ENCODE measurements at regions not wholly inside any gene's neighbourhood (a gene's known extent, or its start where the extent isn't known, plus 50 kb on each side); places are given as distances from the start of the nearest gene placed in this dataset.

DNA sequence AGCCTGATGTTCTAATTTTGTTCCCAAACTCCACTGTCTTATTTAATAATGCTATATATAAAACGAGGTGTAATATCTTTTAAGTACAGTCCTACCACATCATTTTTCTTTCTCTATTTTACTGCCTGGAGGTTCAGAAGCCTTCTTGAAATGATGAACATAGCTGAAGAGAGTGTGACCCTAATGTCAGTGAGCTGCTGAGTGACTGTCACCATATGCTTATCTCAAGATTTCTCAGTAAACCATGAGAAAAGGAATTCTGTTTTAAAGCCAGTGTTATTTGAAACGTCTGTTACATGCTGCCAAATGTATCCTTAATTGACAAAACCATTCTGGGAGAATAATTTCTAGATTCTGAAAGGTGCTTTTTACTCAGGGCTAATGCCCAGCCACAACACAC is 503.5 kb upstream of the TMPRSS15 start:
- no peak for TF ChIP-seq POLR2A (IDR thresholded peaks at IDR 0.05; ENCODE audit: extremely low read depth, insufficient read length)
- TF ChIP-seq, protein P1, sequence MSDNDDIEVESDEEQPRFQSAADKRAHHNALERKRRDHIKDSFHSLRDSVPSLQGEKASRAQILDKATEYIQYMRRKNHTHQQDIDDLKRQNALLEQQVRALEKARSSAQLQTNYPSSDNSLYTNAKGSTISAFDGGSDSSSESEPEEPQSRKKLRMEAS (IDR thresholded peaks at IDR 0.05; ENCODE audit: low read depth, low read length): no peak
- no peak for TF ChIP-seq MYC (IDR thresholded peaks at IDR 0.05; ENCODE audit: low read depth, low read length)
- TF ChIP-seq, protein P2, sequence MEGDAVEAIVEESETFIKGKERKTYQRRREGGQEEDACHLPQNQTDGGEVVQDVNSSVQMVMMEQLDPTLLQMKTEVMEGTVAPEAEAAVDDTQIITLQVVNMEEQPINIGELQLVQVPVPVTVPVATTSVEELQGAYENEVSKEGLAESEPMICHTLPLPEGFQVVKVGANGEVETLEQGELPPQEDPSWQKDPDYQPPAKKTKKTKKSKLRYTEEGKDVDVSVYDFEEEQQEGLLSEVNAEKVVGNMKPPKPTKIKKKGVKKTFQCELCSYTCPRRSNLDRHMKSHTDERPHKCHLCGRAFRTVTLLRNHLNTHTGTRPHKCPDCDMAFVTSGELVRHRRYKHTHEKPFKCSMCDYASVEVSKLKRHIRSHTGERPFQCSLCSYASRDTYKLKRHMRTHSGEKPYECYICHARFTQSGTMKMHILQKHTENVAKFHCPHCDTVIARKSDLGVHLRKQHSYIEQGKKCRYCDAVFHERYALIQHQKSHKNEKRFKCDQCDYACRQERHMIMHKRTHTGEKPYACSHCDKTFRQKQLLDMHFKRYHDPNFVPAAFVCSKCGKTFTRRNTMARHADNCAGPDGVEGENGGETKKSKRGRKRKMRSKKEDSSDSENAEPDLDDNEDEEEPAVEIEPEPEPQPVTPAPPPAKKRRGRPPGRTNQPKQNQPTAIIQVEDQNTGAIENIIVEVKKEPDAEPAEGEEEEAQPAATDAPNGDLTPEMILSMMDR (IDR thresholded peaks at IDR 0.05; ENCODE audit: low read depth, low read length): no peak
- H3K4me3 ChIP-seq (ENCODE audit: low read depth, low read length): no peak overlapping the region
- DNase-seq (ENCODE audit: low read depth): no peak

DNA sequence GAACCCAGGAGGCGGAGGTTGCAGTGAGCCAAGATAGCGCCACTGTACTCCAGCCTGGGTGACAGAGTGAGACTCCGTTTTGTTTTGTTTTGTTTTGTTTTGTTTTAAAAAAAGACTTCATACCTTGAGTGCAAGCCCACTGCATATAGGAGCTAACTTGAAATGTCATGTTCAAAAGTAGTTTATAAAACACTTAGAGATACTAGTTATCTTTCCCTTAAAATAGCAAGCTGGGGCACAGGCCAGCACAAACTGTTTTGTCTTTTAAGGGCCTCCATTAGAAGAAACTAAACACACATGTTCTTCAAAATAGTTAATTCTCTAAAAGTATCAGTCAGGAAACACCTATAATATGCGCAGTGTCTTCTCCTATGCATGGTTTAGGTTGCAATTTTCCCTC is 505.1 kb upstream of the TMPRSS15 start:
- TF ChIP-seq, protein P2 (IDR thresholded peaks at IDR 0.05; ENCODE audit: low read depth, low read length): no peak
- TF ChIP-seq, protein P1 (IDR thresholded peaks at IDR 0.05; ENCODE audit: low read depth, low read length): no peak
- TF ChIP-seq POLR2A (IDR thresholded peaks at IDR 0.05; ENCODE audit: extremely low read depth, insufficient read length) (no peak), MYC (IDR thresholded peaks at IDR 0.05; ENCODE audit: low read depth, low read length) (no peak)
- no peak for DNase-seq (ENCODE audit: low read depth)
- H3K4me3 ChIP-seq (ENCODE audit: low read depth, low read length): no peak overlapping the region

DNA sequence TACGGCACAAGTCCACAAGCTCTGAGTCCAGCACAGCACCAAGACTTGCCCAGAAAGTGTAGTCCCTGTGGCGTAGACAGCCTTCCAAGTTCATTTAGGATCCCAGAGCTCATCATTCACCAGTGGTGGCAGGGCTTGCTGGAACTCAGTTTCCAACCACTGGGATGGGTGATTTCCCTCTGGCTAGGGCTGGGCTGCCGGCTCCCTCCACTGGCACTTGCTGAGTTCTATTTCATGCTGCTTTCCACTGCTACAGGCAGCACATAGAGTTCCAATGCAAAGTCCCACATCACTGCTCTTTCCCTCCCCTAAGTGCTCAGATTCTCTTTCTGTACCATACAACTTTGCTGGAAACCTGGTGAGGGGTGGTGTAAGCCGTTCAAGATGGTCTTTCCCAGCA is 510.3 kb upstream of the TMPRSS15 start:
- TF ChIP-seq, protein P1 (IDR thresholded peaks at IDR 0.05; ENCODE audit: low read depth, low read length): no peak
- no peak for TF ChIP-seq MYC (IDR thresholded peaks at IDR 0.05; ENCODE audit: low read depth, low read length)
- no peak for TF ChIP-seq POLR2A (IDR thresholded peaks at IDR 0.05; ENCODE audit: extremely low read depth, insufficient read length)
- TF ChIP-seq, protein P2 (IDR thresholded peaks at IDR 0.05; ENCODE audit: low read depth, low read length): no peak
- no peak for DNase-seq (ENCODE audit: low read depth)
- no peak overlapping the region for H3K4me3 ChIP-seq (ENCODE audit: low read depth, low read length)

DNA sequence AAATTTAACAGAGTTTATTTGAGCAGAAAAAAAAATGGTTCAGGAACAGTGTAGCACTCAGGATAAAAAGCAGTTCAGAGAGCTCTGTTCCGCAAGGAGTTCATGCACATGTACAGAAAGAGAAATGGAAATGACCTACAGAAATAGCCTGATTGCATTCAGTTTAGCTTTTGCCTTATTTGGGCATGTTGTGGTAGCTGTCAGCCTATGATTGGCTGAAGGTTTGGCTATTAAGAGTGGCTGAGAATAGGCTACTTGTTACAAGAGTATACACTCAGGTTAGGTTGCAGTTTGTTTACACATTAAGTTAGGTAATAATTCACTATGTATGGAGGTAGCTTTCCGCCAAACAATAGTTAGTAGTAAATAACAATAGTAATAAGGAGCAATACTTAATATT is 511.0 kb upstream of the TMPRSS15 start:
- H3K4me3 ChIP-seq (ENCODE audit: low read depth, low read length): no peak overlapping the region
- DNase-seq (ENCODE audit: low read depth): no peak
- TF ChIP-seq, protein P2 (IDR thresholded peaks at IDR 0.05; ENCODE audit: low read depth, low read length): no peak
- TF ChIP-seq, protein P1 (IDR thresholded peaks at IDR 0.05; ENCODE audit: low read depth, low read length): no peak
- TF ChIP-seq MYC (IDR thresholded peaks at IDR 0.05; ENCODE audit: low read depth, low read length): no peak
- TF ChIP-seq POLR2A (IDR thresholded peaks at IDR 0.05; ENCODE audit: extremely low read depth, insufficient read length): no peak

DNA sequence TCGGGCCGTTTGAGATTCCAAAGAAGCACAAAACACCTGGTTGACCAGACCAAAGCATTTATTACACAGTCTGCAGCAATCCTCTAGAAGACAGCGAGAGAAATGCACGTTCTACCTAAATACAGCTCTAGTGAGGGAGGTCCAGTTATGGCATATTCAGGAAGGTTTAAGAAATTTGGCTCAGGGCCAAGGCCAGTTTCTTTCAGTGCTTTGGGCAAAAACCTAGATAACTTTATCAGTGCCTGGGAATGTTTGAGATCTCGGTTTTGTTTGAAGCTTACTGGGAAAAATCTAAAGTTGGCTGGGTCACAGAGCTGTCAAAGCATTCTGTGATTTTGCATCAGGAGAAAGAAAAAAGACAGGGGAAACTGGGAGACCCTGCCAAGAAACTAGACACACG is 514.0 kb upstream of the TMPRSS15 start:
- H3K4me3 ChIP-seq (ENCODE audit: low read depth, low read length): no peak overlapping the region
- DNase-seq (ENCODE audit: low read depth): no peak
- TF ChIP-seq POLR2A (IDR thresholded peaks at IDR 0.05; ENCODE audit: extremely low read depth, insufficient read length): no peak
- TF ChIP-seq, protein P1 (IDR thresholded peaks at IDR 0.05; ENCODE audit: low read depth, low read length): no peak
- no peak for TF ChIP-seq MYC (IDR thresholded peaks at IDR 0.05; ENCODE audit: low read depth, low read length)
- TF ChIP-seq, protein P2 (IDR thresholded peaks at IDR 0.05; ENCODE audit: low read depth, low read length): no peak

DNA sequence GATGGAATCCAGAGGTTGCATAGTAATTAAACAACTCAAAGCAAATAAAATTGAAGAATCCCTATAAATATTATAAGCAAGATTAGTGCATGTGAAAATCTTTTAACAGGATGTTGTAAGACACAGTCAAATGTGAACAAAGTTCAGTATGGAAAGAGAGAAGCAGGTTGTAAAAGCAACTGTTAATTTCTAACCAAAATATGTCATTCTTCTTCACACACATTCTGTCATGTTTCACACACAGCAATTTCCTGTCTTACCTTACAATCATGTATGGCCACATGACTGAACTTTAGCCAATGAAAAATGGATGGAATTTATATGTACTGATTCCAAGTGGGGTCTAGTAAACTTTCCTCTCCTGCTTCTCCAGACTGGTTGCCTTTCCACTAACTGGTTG is 527.7 kb upstream of the TMPRSS15 start:
- no peak for DNase-seq (ENCODE audit: low read depth)
- H3K4me3 ChIP-seq (ENCODE audit: low read depth, low read length): no peak overlapping the region
- TF ChIP-seq POLR2A (IDR thresholded peaks at IDR 0.05; ENCODE audit: extremely low read depth, insufficient read length) (no peak), MYC (IDR thresholded peaks at IDR 0.05; ENCODE audit: low read depth, low read length) (no peak)
- TF ChIP-seq, protein P2 (IDR thresholded peaks at IDR 0.05; ENCODE audit: low read depth, low read length): no peak
- TF ChIP-seq, protein P1 (IDR thresholded peaks at IDR 0.05; ENCODE audit: low read depth, low read length): no peak
